H1 (cell line): ENCODE measurements at regions not wholly inside any gene's neighbourhood (a gene's known extent, or its start where the extent isn't known, plus 50 kb on each side); places are given as distances from the start of the nearest gene placed in this dataset.

Experiments used
- CTBP2 ChIP-seq: IDR thresholded peaks from 2 replicates; pipeline ENCODE4 v1.7.0; 2011; ENCODE audit warnings: borderline replicate concordance, mild to moderate bottlenecking, moderate library complexity, mixed read lengths, low read length; ENCODE audit not compliant: insufficient read depth, insufficient read length
- POLR2A ChIP-seq, 2 experiments: IDR thresholded peaks; 1 replicate in 1 of 2; 2 replicates in 1 of 2; pipeline ENCODE4 v1.6.1; 2011; ENCODE audit warnings: low read depth in 2 of 2, low read length in 2 of 2, mild to moderate bottlenecking in 2 of 2; ENCODE audit errors: control extremely low read depth in 1 of 2
- POLR2AphosphoS5 ChIP-seq: IDR thresholded peaks from 2 replicates; pipeline ENCODE4 v1.6.1; 2011; ENCODE audit warnings: low read depth, low read length
- RFX5 ChIP-seq: IDR thresholded peaks from 2 replicates; pipeline ENCODE4 v1.6.1; 2011; ENCODE audit warnings: low read depth, low read length, improper control_type of control experiment, borderline replicate concordance
- TF ChIP-seq, protein P1 (sequence below), 3 experiments: IDR thresholded peaks; 1 replicate in 2 of 3; 2 replicates in 1 of 3; pipeline versions ENCODE4 v1.5.1 to v1.6.1; 2011; ENCODE audit warnings: low read length in 3 of 3, mild to moderate bottlenecking in 3 of 3, inconsistent platforms in 2 of 3, low read depth in 1 of 3, moderate library complexity in 1 of 3; ENCODE audit not compliant: insufficient read depth in 1 of 3; ENCODE audit errors: control extremely low read depth in 1 of 3
- TF ChIP-seq, protein P2 (sequence below): IDR thresholded peaks from 2 replicates; pipeline ENCODE4 v1.6.1; 2012; ENCODE audit warnings: low read length, inconsistent platforms

DNA sequence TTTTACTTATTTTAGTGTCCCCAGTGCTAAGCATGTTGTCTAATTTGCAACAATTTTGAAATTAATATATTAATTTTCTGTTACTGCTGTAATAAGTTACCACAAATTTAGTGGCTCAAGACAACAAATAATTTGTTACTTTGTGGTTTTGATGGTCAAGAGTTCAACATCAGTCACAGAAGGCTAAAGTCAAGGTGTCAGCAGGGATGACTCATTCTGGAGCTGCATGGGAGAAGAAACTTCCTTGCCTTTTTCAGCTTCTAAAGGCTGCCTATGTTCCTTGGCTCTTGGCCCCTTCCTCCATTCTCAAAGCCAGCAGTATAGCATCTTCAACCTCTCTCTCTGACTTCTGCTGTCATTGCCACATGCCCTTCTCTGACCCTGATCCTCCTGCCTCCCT, 271.8 kb downstream of the HLX start:
- no peak for TF ChIP-seq POLR2A (IDR thresholded peaks at IDR 0.05; ENCODE audit: control extremely low read depth in 1 of 2, low read depth in 2 of 2, low read length in 2 of 2)
- no peak for TF ChIP-seq CTBP2
- TF ChIP-seq, protein P1, sequence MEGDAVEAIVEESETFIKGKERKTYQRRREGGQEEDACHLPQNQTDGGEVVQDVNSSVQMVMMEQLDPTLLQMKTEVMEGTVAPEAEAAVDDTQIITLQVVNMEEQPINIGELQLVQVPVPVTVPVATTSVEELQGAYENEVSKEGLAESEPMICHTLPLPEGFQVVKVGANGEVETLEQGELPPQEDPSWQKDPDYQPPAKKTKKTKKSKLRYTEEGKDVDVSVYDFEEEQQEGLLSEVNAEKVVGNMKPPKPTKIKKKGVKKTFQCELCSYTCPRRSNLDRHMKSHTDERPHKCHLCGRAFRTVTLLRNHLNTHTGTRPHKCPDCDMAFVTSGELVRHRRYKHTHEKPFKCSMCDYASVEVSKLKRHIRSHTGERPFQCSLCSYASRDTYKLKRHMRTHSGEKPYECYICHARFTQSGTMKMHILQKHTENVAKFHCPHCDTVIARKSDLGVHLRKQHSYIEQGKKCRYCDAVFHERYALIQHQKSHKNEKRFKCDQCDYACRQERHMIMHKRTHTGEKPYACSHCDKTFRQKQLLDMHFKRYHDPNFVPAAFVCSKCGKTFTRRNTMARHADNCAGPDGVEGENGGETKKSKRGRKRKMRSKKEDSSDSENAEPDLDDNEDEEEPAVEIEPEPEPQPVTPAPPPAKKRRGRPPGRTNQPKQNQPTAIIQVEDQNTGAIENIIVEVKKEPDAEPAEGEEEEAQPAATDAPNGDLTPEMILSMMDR (IDR thresholded peaks at IDR 0.05; ENCODE audit: control extremely low read depth in 1 of 3, insufficient read depth in 1 of 3, low read depth in 1 of 3, low read length in 3 of 3), result no peak
- TF ChIP-seq, protein P2, sequence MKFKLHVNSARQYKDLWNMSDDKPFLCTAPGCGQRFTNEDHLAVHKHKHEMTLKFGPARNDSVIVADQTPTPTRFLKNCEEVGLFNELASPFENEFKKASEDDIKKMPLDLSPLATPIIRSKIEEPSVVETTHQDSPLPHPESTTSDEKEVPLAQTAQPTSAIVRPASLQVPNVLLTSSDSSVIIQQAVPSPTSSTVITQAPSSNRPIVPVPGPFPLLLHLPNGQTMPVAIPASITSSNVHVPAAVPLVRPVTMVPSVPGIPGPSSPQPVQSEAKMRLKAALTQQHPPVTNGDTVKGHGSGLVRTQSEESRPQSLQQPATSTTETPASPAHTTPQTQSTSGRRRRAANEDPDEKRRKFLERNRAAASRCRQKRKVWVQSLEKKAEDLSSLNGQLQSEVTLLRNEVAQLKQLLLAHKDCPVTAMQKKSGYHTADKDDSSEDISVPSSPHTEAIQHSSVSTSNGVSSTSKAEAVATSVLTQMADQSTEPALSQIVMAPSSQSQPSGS, result no peak
- TF ChIP-seq POLR2AphosphoS5, result no peak
- TF ChIP-seq RFX5, result no peak
